Left lung (tissue), 4 donors: ENCODE measurements at regions not wholly inside any gene's neighbourhood (a gene's known extent, or its start where the extent isn't known, plus 50 kb on each side); places are given as distances from the start of the nearest gene placed in this dataset.

Experiments used
- ATAC-seq: fragments of 200-7000 bp; cut with Tn5 transposase; one replicate; pipeline ENCODE4 v1.9.1; 2020; ENCODE audit warnings: moderate library complexity
- DNase-seq, 4 donors: peaks; one replicate each; pipeline ENCODE4 v3.0.0-alpha.2; 2013 to 2020
- H3K27ac ChIP-seq, 2 donors: fragments of 200-600 bp; sonication (generic) in 1 of 2; one replicate each; pipeline versions ENCODE4 v1.5.0 to v1.8.0; 2020 to 2021
- H3K27me3 ChIP-seq, 2 donors: fragments of 200-600 bp; sonication (generic) in 1 of 2; one replicate each; pipeline versions ENCODE4 v1.5.0 to v1.8.0; 2020 to 2021
- H3K36me3 ChIP-seq, 2 donors: fragments of 200-600 bp; sonication (generic) in 1 of 2; one replicate each; pipeline versions ENCODE4 v1.5.0 to v1.8.0; 2020 to 2021
- H3K4me1 ChIP-seq, 2 donors: fragments of 200-600 bp; one replicate each; pipeline ENCODE4 v1.8.0; 2021
- H3K4me3 ChIP-seq, 2 donors: fragments of 200-600 bp; sonication (generic) in 1 of 2; one replicate each; pipeline versions ENCODE4 v1.5.0 to v1.8.0; 2020 to 2021; ENCODE audit warnings: mild to moderate bottlenecking in 1 of 2
- H3K9me3 ChIP-seq, 2 donors: fragments of 200-600 bp; sonication (generic) in 1 of 2; one replicate each; pipeline versions ENCODE4 v1.5.0 to v1.8.0; 2020 to 2021
- intact Hi-C, 2 donors: fragments of 100-400 bp; cut with DNase I; formaldehyde crosslinking; loops; one replicate each; pipeline versions ENCODE4 v1.11.2 to v1.14.2; 2022
- TF ChIP-seq, protein P1 (sequence below), 2 donors: fragments of 200-600 bp; sonication (generic) in 1 of 2; IDR thresholded peaks; one replicate each; pipeline versions ENCODE4 v1.5.0 to v1.8.0; 2021; ENCODE audit warnings: antibody characterized with exemption in 2 of 2
- donor health status: DM: no; HTN: yes; CAD: no.
- donor health status: DM: no; HTN: no; CAD: no.

DNA sequence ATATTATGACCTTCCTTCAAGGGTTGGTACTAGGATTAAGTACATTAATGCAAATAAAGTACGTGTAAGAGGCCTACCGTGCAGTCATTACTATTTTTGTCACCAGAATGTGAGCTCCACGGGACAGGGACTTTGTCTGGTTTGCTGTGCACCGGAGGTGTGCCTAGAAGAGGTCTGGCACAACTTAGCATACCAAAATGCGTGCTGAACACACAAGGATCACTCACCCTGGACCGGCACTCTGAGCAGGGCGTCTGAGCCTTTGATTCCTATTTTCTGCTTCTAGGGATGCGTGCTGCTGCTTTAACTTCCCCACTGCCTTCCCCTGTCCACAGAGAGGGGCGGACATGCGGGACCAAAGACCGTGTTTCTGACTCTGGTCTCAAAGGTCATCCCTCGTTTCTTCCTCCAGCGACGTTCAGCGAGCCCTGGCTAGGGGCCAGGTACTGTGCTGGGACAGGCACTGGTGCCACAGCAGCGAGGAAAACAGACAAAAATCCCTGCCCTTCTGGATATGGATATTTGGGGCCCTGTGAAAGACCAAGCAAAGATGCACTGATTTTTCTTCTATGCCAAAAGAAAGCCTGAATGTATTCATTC lies 222.7 kb downstream of the BMP7 start:
- TF ChIP-seq, protein P1, sequence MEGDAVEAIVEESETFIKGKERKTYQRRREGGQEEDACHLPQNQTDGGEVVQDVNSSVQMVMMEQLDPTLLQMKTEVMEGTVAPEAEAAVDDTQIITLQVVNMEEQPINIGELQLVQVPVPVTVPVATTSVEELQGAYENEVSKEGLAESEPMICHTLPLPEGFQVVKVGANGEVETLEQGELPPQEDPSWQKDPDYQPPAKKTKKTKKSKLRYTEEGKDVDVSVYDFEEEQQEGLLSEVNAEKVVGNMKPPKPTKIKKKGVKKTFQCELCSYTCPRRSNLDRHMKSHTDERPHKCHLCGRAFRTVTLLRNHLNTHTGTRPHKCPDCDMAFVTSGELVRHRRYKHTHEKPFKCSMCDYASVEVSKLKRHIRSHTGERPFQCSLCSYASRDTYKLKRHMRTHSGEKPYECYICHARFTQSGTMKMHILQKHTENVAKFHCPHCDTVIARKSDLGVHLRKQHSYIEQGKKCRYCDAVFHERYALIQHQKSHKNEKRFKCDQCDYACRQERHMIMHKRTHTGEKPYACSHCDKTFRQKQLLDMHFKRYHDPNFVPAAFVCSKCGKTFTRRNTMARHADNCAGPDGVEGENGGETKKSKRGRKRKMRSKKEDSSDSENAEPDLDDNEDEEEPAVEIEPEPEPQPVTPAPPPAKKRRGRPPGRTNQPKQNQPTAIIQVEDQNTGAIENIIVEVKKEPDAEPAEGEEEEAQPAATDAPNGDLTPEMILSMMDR (IDR thresholded peaks at IDR 0.05): no peak

DNA sequence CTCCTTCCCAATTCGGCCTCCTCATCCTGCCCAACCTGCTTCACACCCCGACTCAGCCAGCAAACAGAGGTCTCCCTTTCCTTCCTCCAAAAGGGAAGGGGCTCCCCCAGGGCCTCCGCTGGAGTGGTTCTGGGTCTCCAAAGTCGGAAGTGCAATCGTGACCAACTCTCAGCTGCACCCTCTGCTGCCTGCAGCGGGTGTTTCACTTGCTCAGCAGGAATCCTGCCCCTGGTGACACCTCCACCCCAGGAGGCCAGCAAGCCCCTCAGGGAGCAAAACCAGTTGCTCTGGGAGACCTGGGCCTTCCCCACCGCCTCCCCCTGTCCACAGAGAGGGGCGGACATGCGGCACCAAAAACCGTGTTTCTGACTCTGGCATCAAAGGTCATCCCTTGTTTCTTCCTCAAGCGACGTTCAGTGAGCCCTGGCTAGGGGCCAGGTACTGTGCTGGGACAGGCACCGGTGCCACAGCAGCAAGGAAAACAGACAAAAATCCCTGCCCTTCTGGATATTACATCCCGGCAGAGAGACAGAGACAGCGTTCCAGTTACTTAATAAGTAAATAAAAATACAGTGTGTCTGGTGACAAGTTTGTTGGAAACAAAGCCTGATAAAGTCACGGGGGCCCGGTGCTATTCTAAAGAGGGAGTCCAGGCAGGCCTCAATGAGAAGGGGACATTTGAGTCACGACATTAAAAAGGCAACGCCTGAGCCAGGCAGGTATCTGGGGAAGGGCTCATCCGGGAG lies 219.0 kb downstream of the BMP7 start:
- H3K9me3 ChIP-seq: no peaks in the 10 kb centered on the region
- intact Hi-C loops: no loop called here
- no peak for ATAC-seq
- TF ChIP-seq, protein P1 (IDR thresholded peaks at IDR 0.05): no peak
- no peak overlapping the region for H3K4me3 ChIP-seq
- no peak overlapping the region for H3K27ac ChIP-seq
- DNase-seq: no peak
- peaks cover 0 to 55% of the 10 kb centered on the region in 2 donors for H3K27me3 ChIP-seq
- no peaks in the 10 kb centered on the region for H3K36me3 ChIP-seq
- no peaks in the 10 kb centered on the region for H3K4me1 ChIP-seq

More for the DNA sequence above, 222.7 kb downstream of the BMP7 start:
- DNase-seq (no peak), ATAC-seq (no peak)
- Histone ChIP-seq H3K9me3 (no peaks in the 10 kb centered on the region), H3K36me3 (no peaks in the 10 kb centered on the region), H3K27me3 (peaks cover 0 to 67% of the 10 kb centered on the region in 2 donors), H3K4me3 (no peak overlapping the region), H3K4me1 (no peaks in the 10 kb centered on the region), H3K27ac (no peak overlapping the region)
- intact Hi-C loops: no loop called here

DNA sequence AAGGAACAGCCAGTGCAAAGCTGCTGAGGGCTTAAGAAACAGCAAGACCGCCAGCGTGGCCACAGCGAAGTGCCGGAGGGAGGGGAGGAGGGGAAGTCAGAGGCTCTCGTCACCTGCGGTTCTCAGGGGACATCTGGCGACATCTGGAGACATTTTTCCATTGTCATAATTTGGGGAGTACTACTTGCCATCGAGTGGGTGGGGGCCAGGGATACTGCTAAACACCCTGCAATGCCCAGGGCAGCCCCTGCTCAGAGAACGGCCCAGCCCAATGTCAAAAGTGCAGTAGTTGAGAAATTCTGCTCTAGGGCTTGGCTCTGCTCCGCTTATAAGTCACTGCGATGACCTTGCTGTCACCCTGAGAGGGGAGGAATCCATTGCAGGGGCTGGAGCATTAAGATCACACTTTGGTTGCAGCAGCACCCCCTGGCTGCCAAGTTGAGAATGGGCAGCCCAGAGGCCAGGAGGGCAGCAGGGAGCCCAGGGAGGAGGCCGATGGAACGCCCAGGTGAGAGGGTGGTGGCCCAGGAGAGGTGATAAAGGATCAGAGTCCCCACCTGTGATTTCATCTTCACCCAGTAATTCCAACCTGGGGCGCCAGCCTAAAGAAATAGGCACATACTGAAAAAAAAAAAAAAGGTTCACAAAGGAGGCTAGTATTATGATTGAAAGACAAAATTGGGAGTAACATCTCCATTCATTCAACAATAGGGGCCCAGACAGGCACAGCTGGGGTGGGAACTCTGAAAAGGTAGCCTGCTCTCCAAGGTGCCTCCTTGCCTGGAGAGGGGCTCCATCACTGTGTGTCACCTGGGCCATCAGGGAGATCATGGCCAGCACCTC lies 218.2 kb downstream of the BMP7 start:
- TF ChIP-seq, protein P1 (IDR thresholded peaks at IDR 0.05): peak in 1 of 2 donors; percentile 56
- no peak overlapping the region for H3K4me3 ChIP-seq
- intact Hi-C loops: no loop called here
- peak; percentile 69 for ATAC-seq
- no peaks in the 10 kb centered on the region for H3K36me3 ChIP-seq
- no peaks in the 10 kb centered on the region for H3K4me1 ChIP-seq
- H3K27ac ChIP-seq: no peak overlapping the region
- DNase-seq: peak in 1 of 4 donors; percentile 16
- H3K9me3 ChIP-seq: no peaks in the 10 kb centered on the region
- peaks cover 0 to 47% of the 10 kb centered on the region in 2 donors for H3K27me3 ChIP-seq

DNA sequence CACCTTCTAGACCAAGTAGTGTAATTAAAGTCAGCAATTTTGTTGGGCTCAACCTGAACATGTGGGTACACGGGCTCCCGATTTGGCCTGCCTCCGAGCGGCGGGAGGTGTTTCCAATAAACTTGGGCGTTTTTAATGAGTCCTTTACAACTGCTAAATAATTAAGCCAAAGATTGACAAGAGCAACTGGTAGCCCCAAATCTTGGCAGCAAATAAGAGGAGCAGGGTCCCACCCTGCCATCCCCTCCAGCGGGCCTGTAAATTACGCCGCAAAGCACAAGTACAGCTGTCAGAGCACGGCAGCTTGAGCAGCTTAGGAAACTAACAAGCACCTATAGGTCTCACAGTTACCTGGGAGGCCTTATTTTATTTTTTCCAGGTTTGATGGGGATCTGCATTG lies 217.1 kb downstream of the BMP7 start:
- Histone ChIP-seq H3K9me3 (no peaks in the 10 kb centered on the region), H3K4me3 (no peak overlapping the region), H3K36me3 (no peaks in the 10 kb centered on the region), H3K4me1 (no peaks in the 10 kb centered on the region), H3K27me3 (peaks cover 0 to 36% of the 10 kb centered on the region in 2 donors), H3K27ac (no peak overlapping the region)
- intact Hi-C loops: no loop called here
- TF ChIP-seq, protein P1 (IDR thresholded peaks at IDR 0.05): no peak
- ATAC-seq (no peak), DNase-seq (no peak)

DNA sequence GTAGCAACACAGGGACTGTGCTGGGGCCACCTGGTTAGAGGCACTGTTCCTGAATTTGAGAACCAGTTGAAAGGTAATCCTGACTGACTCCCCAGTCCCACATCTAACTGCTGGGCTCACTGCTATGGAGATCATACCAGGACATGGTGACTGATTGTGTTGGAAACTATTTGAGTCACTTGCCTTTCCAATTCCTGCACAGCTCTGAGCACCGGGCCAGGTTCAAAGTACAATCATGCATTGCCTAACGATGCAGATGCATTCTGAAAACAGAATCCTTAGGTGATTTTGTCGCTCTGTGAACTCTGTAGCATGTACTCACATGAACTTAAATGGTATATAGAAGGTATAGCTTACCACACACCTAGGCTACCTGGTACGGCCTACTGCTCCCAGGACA lies 215.3 kb downstream of the BMP7 start:
- H3K36me3 ChIP-seq: no peaks in the 10 kb centered on the region
- H3K9me3 ChIP-seq: no peaks in the 10 kb centered on the region
- no peaks in the 10 kb centered on the region for H3K4me1 ChIP-seq
- TF ChIP-seq, protein P1 (IDR thresholded peaks at IDR 0.05): no peak
- intact Hi-C loops: no loop called here
- ATAC-seq (no peak), DNase-seq (no peak)
- H3K27ac ChIP-seq: no peak overlapping the region
- peaks cover 0 to 27% of the 10 kb centered on the region in 2 donors for H3K27me3 ChIP-seq
- no peak overlapping the region for H3K4me3 ChIP-seq
